GM21515 (cell line): ENCODE measurements at regions not wholly inside any gene's neighbourhood (a gene's known extent, or its start where the extent isn't known, plus 50 kb on each side); places are given as distances from the start of the nearest gene placed in this dataset.
"Not testable (repeated sequence)": the region's sequence is repeated elsewhere in the genome, so short reads cannot be mapped to it uniquely, and the experiment has no call there.

Source experiments
- ATAC-seq: cut with Tn5 transposase; IDR thresholded peaks from one replicate; pipeline ENCODE4 v1.9.1; 2021; ENCODE audit not compliant: unreplicated experiment

DNA sequence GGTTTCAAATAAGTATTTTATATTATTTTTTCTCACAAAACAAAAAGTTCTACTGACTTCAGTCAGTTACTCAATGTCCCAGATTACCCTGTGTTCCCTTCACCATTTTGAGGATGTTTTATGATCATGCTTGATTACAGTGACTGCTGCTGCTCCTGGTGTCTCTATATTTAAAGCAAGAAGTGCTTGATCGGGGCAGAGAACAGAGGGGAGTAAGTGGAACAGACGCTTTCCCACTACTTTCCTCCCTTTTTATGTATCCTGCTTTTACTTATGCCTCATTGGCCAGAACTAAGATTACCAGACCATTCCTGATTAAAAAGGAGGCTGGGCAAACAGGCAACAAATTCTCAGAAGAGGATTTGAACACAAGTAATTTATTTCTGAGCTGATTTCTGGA, 612.1 kb downstream of the VGLL3 start:
- no peak for ATAC-seq

DNA sequence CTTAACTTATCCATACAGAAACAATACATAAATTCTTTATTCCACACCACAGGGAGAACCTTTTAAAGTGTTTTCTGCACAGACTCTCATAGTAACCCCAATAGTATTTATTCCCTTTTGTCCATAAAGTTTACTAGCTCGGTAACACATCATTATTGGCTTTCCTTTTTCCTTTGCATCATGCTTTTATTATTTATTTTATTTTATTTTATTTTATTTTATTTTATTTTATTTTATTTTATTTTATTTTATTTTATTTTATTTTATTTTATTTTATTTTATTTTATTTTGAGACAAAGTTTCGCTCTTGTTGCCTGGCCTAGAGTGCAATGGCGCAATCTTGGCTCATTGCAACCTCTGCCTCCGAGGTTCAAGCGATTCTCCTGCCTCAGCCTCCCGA, 655.4 kb downstream of the VGLL3 start:
- ATAC-seq, result not testable (repeated sequence)

- ATAC-seq, result no peak
Measured at GRCh38 chr3:86333636-86334035, 657.3 kb downstream of the VGLL3 start.

DNA sequence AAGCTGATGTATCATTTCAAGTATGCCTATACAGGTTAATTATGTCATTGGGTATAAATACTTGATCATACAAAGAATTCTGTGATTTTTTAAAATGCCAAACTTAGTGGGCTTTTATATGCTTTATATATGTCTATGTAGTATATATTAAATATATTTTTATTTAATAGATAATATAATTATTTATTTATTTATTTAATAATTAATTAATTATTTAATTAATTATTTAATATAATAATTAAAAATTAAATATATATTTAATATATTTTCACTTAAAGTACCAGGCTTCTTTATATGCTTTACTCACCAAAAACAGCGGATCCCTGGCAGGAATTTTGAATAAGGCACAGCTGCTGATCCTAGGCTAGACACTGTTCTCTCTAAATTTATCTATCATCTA, 687.0 kb downstream of the VGLL3 start:
- ATAC-seq, result no peak

DNA sequence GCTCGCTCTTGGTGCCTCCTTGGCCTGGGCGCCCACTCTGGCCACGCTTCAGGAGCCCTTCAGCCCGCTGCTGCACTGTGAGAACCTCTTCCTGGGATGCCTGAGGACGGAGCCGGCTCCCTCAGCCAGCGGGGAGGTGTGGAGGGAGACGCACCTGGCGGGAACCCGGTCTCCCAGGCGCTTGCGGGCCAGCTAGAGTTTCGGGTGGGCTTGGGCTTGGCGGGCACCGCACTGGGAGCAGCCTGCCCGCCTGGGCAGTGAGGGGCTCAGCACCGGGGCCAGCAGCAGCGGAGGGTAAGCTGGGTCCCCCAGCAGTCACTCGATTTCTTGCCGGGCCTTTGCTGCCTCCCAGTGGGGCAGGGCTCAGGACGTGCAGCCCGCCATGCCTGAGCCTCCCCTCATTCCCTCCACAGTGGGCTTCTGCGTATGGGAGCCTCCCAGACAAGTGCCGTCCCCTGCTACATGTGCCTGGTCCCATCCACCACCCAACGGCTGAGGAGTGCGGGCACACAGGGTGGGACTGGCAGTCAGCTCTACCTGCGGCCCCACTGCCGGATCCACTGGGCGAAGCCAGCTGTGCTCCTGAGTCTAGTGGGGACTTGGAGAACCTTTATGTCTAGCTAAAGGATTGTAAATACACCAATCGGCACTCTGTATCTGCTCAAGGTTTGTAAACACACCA, 708.7 kb downstream of the VGLL3 start:
- ATAC-seq, result no peak

- no peak for ATAC-seq
Measured at GRCh38 chr3:86269364-86270155, 721.4 kb downstream of the VGLL3 start.

DNA sequence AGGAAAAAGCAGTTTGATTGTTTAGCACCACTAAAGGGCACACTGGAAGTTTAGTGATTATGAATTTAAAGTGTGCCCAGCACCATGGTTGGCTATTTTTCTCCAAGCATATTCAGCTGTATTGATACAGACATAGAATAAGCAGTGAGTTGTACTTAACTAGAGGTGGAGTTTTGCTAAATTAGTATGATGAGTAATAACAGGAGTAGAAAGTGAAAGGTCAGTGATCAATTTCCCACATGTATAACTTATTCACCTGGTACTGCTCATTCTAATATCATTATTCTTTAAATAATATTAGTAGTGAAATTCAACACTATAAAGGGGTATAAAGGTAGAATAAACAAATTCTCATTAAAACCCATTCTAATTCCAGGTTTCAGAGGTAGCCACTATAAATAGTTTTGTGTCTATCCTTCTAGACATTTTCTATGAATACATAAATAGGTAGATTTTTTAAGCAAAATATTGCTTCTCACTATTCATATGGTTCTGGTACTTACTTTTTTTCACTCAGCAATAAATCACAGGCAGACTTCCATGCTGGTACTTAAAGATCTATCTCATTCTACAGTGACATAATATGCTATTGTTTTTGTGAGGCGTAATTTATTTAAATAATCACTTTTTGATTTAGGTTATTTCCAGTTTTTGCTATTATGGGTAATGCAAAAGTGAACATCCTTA, 732.9 kb downstream of the VGLL3 start:
- no peak for ATAC-seq

DNA sequence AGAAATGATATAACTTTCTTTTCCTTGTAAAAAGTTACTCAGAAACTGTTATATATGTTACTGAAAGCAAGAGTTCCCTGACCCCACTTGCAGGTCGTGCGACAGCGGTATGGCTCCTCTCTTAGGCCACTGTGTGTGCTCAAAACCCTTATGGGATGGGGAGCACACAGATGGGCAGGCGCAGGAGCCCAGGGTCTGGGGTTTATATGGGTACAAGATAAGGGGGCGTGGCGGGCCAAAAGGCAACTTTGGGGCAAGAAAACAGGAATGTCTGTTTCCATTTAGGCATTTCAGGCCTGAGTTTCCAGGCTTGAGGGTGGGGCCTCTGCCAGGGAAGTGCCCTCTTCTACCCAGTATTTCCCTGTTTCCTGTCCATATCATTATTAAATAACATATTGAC, 736.5 kb downstream of the VGLL3 start:
- ATAC-seq, result no peak

DNA sequence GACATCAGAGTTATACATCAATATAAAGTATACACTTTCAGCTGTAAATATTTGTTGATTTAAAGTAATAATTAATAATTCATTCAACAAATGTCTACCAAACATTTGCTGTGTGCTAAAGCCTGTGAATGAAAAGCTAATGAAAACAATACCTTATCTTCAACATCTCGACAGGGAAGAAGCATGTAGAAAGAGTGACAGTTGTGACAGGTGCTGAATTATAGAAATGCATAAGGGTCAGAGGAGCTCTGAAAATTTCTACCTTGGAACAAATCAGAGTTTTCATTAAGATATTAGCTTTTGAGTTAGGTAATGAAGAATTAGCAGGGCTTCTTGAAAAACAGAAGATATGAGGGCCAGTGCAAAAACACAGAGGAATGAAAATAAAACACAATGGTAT, 739.2 kb downstream of the VGLL3 start:
- ATAC-seq, result no peak

- no peak for ATAC-seq
Measured at GRCh38 chr3:86249833-86250232, 741.1 kb downstream of the VGLL3 start.

DNA sequence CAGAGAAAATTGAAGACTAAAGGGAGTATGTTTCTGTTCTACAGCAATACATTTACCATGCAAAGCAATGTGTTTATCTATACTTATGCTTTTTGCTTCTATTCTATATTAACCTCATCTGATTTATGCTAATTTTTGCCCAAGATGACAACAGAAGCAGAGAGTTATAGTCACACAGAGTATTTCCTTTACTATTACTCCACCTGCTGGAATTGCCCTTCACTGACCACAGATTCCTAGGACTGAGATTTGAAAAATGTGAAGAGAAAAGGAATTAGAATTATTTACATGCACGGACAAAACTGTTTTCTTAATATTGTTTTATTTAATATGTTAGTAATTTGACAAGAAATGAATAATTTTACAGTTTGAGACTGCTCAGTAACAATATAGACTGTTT, 745.6 kb downstream of the VGLL3 start:
- no peak for ATAC-seq

DNA sequence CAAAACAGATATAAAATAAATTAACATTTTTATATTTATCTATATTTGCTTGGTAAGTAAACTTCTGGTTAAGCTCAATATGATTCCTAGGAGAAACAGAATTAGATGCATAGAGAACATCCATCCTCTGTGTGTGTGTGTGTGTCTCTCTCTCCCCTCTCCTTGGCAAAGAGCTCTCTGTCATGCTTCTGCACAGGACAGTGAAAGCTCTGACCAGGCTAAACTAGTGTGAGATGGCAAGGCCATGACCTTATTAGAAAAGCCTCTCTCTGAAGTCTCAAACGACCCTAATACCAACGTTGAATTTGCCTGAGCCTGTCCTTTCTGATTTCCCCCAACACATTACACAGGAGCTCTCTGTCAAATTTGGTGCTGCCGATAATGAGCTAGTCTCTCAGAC, 746.0 kb downstream of the VGLL3 start:
- no peak for ATAC-seq

GRCh38 chr3:86239946-86240345, 751.0 kb downstream of the VGLL3 start:
- no peak for ATAC-seq

DNA sequence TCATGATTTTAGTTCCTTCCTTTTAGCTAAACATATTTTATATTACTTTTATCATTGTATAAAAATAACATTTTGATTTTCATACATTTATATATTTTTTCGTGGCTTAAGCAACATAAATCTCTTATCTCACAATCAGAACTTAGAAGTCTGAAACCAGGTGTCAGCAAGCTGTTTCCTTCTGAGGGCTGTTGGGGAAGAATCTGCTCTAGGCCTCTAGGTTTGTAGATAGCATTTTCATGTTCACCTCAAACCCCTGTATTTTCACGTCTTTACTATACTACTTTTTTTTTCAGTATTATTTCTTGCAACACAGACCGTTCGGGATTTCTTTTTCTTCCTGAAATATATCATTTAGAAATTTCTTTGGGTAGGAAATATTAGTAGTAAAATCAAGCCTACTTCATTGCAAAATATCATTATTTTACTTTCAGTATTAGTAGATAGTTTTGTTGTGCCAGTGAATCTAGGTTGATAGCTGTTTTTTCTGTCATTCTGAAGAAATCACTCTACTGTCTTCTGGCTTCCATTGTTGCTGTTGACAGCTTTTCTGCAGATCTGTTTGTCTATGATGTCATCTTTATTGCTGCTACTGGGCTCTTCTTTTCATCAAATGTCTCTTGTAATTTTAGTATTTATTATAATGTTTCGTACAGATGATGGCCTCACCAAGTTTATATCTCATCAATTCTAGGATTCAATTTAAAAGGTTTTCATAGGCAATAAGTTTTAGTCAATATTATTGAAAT, 756.3 kb downstream of the VGLL3 start:
- no peak for ATAC-seq

DNA sequence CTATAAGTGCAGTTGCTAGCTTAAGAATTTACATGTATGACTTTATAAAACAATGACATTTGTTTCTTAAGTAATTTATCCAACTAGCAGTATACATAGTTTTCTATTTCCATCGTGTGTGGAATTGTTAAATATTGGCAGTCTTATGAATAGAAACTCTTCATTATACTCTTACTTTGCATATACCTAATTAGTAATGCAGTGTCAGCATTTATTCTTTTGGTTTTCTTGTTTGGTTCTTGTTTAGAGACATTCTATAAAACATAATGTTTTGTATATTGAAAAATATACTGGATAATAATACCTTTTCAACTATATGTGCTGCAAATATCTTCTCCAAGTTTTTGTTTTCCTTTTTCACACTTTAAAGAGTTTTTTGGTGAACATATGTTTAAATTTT, 760.2 kb downstream of the VGLL3 start:
- no peak for ATAC-seq

- ATAC-seq, result no peak
Measured at GRCh38 chr3:86229775-86230094, 761.2 kb downstream of the VGLL3 start.

GRCh38 chr3:86229086-86229774, 761.7 kb downstream of the VGLL3 start:
- no peak for ATAC-seq

DNA sequence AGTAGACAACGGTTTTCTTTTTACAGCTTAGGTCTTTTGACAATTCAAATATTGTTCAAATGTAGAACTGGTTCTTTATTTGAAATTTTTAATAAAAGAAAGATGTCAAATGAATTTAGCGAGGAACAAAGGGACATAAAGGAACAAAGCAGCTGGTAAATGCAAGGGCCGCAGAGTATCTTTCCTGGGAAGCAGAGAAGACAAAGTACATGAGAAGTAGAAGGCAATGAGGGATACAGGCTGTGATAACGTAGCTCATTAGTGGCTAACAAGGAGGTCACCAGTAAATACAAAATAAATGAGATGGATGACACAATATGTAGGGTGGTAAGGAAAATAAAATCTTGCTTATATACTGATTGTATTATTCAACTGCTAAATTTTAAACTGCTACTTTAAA, 762.8 kb downstream of the VGLL3 start:
- ATAC-seq, result no peak

DNA sequence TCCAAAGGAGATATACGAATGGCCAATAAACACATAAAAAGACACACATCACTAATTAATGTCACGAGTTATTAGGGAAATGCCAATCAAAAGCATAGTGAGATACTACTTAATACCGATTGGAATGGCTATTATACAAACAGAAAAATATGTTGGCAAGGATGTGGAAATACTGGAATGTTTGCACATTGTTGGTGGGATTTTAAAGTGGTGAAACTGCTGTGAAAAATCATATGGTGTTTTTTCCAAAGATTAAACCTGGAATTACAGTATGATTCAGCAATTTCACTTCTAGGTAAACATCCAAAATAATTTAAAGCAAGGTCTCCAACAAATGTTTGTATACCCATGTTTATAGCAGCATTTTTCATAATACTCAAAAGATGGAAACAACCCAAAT, 765.5 kb downstream of the VGLL3 start:
- ATAC-seq, result no peak

DNA sequence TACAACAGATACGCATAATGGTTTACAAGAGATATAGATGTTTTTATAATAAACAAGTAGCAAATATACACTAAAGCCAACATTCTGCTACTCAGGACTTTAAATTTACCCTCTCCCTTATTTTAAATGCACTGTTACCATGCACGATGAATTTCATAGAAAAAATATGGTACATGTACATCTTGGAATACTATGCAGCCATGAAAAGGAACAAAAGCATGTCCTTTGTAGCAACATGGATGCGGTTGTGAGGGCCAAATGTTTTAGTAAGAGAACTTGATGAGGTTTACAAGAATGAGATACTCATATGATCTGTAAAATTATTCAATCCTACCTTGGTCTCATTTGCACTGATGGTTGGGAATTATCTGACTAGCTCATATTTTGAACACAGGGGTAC, 769.3 kb downstream of the VGLL3 start:
- no peak for ATAC-seq

- no peak for ATAC-seq
Measured at GRCh38 chr3:86208772-86209171, 782.2 kb downstream of the VGLL3 start.
